HepG2 (cell line): ENCODE measurements at regions not wholly inside any gene's neighbourhood (a gene's known extent, or its start where the extent isn't known, plus 50 kb on each side); places are given as distances from the start of the nearest gene placed in this dataset.

ENCODE experiments used
- ATAC-seq: fragments of 200-7000 bp; cut with Tn5 transposase; 3 replicates; pipeline ENCODE4 v1.9.1; 2020; ENCODE audit warnings: mild to moderate bottlenecking, moderate library complexity
- BruUV-seq: library from RNA; stranded (reverse); fragments of 400-500 nt; replicated peaks from 2 replicates; lab custom pipeline; 2021; lab: Mats Ljungman, UMichigan
- CTCF ChIA-PET: fragments of 300-600 bp; formaldehyde crosslinking; extraction: SDS; loops from one replicate; lab custom pipeline; 2021; ENCODE audit warnings: low total read pairs, inconsistent platforms, low intra/inter-chr PET ratio; lab: Yijun Ruan, JAX
- POLR2A ChIA-PET: fragments of 350-600 bp; sonication (Branson Sonifier 250); formaldehyde crosslinking; loops from one replicate; lab custom pipeline; 2020; ENCODE audit warnings: antibody characterized with exemption, inconsistent platforms; lab: Yijun Ruan, JAX
- DNase-seq: peaks from one replicate; pipeline ENCODE4 v3.0.0-alpha.2; 2015; ENCODE audit warnings: low spot score
- FAIRE-seq: peaks from 3 replicates; lab custom pipeline; 2011; peaks lifted over from hg19 to GRCh38; lab: Jason Lieb, UNC
- H2AFZ ChIP-seq: one replicate; pipeline ENCODE4 v1.6.1; 2011; ENCODE audit warnings: low read length, inconsistent platforms
- H3K27ac ChIP-seq: fragments of 300-600 bp; 3 replicates; pipeline ENCODE4 v1.8.0; 2011; ENCODE audit warnings: mixed run types, mild to moderate bottlenecking, mixed read lengths, low read length, inconsistent platforms; ENCODE audit not compliant: insufficient read depth; ENCODE audit errors: extremely low read length
- H3K27me3 ChIP-seq, 2 experiments: fragments of 200-600 bp in 1 of 2; 2 replicates in 1 of 2; 3 replicates in 1 of 2; pipeline versions ENCODE4 v1.6.0 to v1.8.0; 2011; ENCODE audit warnings: low read length in 2 of 2, mild to moderate bottlenecking in 2 of 2, moderate library complexity in 2 of 2, inconsistent platforms in 1 of 2; ENCODE audit not compliant: insufficient read depth in 2 of 2, control insufficient read depth in 1 of 2
- H3K36me3 ChIP-seq, 2 experiments: fragments of 200-600 bp in 1 of 2; replicated peaks in 1 of 2; 2 replicates in 1 of 2; 3 replicates in 1 of 2; pipeline versions ENCODE4 v1.5.1 to v1.8.0; 2011; ENCODE audit warnings: low read length in 2 of 2, inconsistent platforms in 1 of 2; ENCODE audit not compliant: insufficient read depth in 2 of 2, control insufficient read depth in 1 of 2
- H3K4me1 ChIP-seq: 2 replicates; pipeline ENCODE4 v1.5.1; 2012; ENCODE audit warnings: low read length, inconsistent platforms; ENCODE audit not compliant: insufficient read depth
- H3K4me2 ChIP-seq: 2 replicates; pipeline ENCODE4 v1.6.0; 2011; ENCODE audit warnings: low read depth, low read length, inconsistent platforms
- H3K4me3 ChIP-seq, 3 experiments: fragments of 200-600 bp in 1 of 3; sonication (generic), shearing (Covaris generic) in 1 of 3; replicated peaks in 1 of 3; 2 replicates each; pipeline ENCODE4 v1.5.1; 2011 to 2016; ENCODE audit warnings: low read length in 3 of 3, inconsistent platforms in 2 of 3, low read depth in 2 of 3, mild to moderate bottlenecking in 2 of 3, control low read depth in 1 of 3, mixed read lengths in 1 of 3; ENCODE audit not compliant: insufficient read depth in 1 of 3
- H3K79me2 ChIP-seq: one replicate; pipeline ENCODE4 v1.6.1; 2011; ENCODE audit warnings: low read length, inconsistent platforms; ENCODE audit not compliant: insufficient read depth
- H3K9ac ChIP-seq: 2 replicates; pipeline ENCODE4 v1.6.0; 2011; ENCODE audit warnings: mild to moderate bottlenecking, low read depth, low read length, inconsistent platforms; ENCODE audit not compliant: insufficient read depth
- H3K9me3 ChIP-seq: 2 replicates; pipeline ENCODE4 v1.5.1; 2012; ENCODE audit warnings: mild to moderate bottlenecking, low read length
- H4K20me1 ChIP-seq: 2 replicates; pipeline ENCODE4 v1.6.0; 2011; ENCODE audit warnings: inconsistent platforms, mild to moderate bottlenecking, low read length, moderate library complexity; ENCODE audit not compliant: insufficient read depth
- ADNP ChIP-seq: sonication (generic); formaldehyde crosslinking; IDR thresholded peaks from 2 replicates; pipeline ENCODE4 v1.4.0; 2020; ENCODE audit warnings: missing genetic modification reagents
- ARNT2 ChIP-seq: sonication (generic); formaldehyde crosslinking; IDR thresholded peaks from 2 replicates; pipeline ENCODE4 v1.8.0; 2022; ENCODE audit warnings: mild to moderate bottlenecking, low read depth, missing genetic modification reagents, moderate library complexity
- CAMTA2 ChIP-seq: sonication (generic); formaldehyde crosslinking; IDR thresholded peaks from 2 replicates; pipeline ENCODE4 v1.4.0; 2020; ENCODE audit warnings: mild to moderate bottlenecking, missing genetic modification reagents, borderline replicate concordance
- CCAR2 ChIP-seq: fragments of 200-400 bp; formaldehyde crosslinking; optimal IDR thresholded peaks from 2 replicates; pipeline ENCODE3; 2018; ENCODE audit warnings: low read depth, mild to moderate bottlenecking, low read length, moderate library complexity
- HIVEP1 ChIP-seq: sonication (generic); formaldehyde crosslinking; IDR thresholded peaks from 2 replicates; pipeline ENCODE4 v1.4.0; 2020; ENCODE audit warnings: mild to moderate bottlenecking, missing genetic modification reagents
- KDM6A ChIP-seq: IDR thresholded peaks from 2 replicates; pipeline ENCODE4 v1.6.1; 2016; ENCODE audit warnings: low read depth
- MIER3 ChIP-seq: IDR thresholded peaks from 2 replicates; pipeline ENCODE4 v1.6.1; 2016; ENCODE audit warnings: missing compliant biosample characterization, borderline replicate concordance
- RBAK ChIP-seq: sonication (generic); formaldehyde crosslinking; IDR thresholded peaks from 2 replicates; pipeline ENCODE4 v1.5.1; 2020; ENCODE audit warnings: mild to moderate bottlenecking, missing genetic modification reagents
- SALL2 ChIP-seq: sonication (generic); formaldehyde crosslinking; IDR thresholded peaks from 2 replicates; pipeline ENCODE4 v1.8.1; 2023; ENCODE audit warnings: mild to moderate bottlenecking, missing genetic modification reagents, inconsistent platforms
- TBP ChIP-seq: sonication (generic); formaldehyde crosslinking; IDR thresholded peaks from 2 replicates; pipeline ENCODE4 v1.5.0; 2020; ENCODE audit warnings: missing genetic modification reagents
- ZFYVE20 ChIP-seq: sonication (generic); formaldehyde crosslinking; IDR thresholded peaks from 2 replicates; pipeline ENCODE4 v1.8.0; 2023; ENCODE audit warnings: low read depth, mild to moderate bottlenecking, moderate library complexity, missing genetic modification reagents, borderline replicate concordance
- WGBS: methylation state at CpG from one replicate; pipeline ENCODE4 v1.1.6; 2017; ENCODE audit warnings: low lambda C conversion rate; 5-methylcytosine and 5-hydroxymethylcytosine counted together
- in situ Hi-C: cut with HindIII; loops from 2 replicates; pipeline ENCODE4 v1.10.0; 2017; ENCODE audit warnings: low pct_unique_long_range_greater_than_20kb; ENCODE audit not compliant: extremely low pct_ligation_motif_present
- intact Hi-C: fragments of 100-400 bp; cut with micrococcal nuclease; formaldehyde crosslinking; loops from one replicate; pipeline ENCODE4 v1.10.0; 2022; ENCODE audit not compliant: unreplicated experiment
- TF ChIP-seq, protein P1 (sequence below): IDR thresholded peaks from 2 replicates; pipeline ENCODE4 v1.6.1; 2016; ENCODE audit warnings: low read depth, control low read depth
- TF ChIP-seq, protein P2 (sequence below): sonication (generic); formaldehyde crosslinking; IDR thresholded peaks from 2 replicates; pipeline ENCODE4 v1.5.1; 2020; ENCODE audit warnings: missing genetic modification reagents, mild to moderate bottlenecking, borderline replicate concordance
- TF ChIP-seq, protein P3 (sequence below): sonication (generic); formaldehyde crosslinking; IDR thresholded peaks from 2 replicates; pipeline ENCODE4 v1.8.1; 2023; ENCODE audit warnings: mild to moderate bottlenecking, inconsistent platforms, moderate library complexity, missing genetic modification reagents, borderline replicate concordance
- TF ChIP-seq, protein P4 (sequence below): sonication (generic); formaldehyde crosslinking; conservative IDR thresholded peaks from 2 replicates; pipeline ENCODE4 v1.8.1; 2023; ENCODE audit warnings: missing genetic modification reagents
- TF ChIP-seq, protein P5 (sequence below): sonication (generic); formaldehyde crosslinking; conservative IDR thresholded peaks from 2 replicates; pipeline ENCODE4 v1.5.0; 2020; ENCODE audit warnings: missing genetic modification reagents

DNA sequence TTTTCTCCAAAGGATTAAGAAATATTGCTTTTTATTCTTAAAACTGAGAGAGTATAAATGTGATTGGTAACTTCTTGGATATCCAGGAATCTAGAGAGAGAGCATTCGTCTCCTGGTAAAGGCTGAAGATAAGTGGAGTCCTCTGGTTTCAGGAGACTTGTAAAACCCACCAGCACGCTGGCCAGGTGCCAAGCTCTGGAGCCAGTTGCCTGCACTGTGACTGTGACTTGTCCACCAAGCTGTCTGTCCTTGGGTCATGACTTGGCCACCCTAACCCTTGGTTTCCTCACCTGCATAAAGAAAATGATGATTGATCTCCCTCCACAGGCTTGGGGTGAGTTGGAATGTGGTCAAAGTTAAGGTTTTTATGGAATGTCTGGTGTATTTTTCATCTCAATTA, 185.4 kb upstream of the NCKAP5 start:
- 5% methylated on average over 2 of the region's 2 CpGs for WGBS
- POLR2A ChIA-PET = no interaction called here

More for the DNA sequence above, 185.4 kb upstream of the NCKAP5 start:
- H3K4me2 ChIP-seq = no peak overlapping the region
- BruUV-seq = no TSS peak
- H3K27me3 ChIP-seq = no peaks in the 10 kb centered on the region
- no peak overlapping the region for H3K27ac ChIP-seq
- H3K36me3 ChIP-seq = no peaks in the 10 kb centered on the region
- no peak overlapping the region for H3K4me3 ChIP-seq
- intact Hi-C loops (no loop called here), in situ Hi-C loops (no loop called here)
- FAIRE-seq (no peak), DNase-seq (no peak), ATAC-seq (no peak)
- H3K4me1 ChIP-seq = no peaks in the 10 kb centered on the region
- no peak overlapping the region for H3K9ac ChIP-seq
- H3K9me3 ChIP-seq = no peaks in the 10 kb centered on the region
- TF ChIP-seq HIVEP1 (CRISPR knock-in tag) (no peak), ARNT2 (CRISPR knock-in tag) (no peak), RBAK (CRISPR knock-in tag) (no peak), KDM6A (CRISPR knock-in tag) (no peak), SALL2 (no peak), ZFYVE20 (CRISPR knock-in tag) (no peak), MIER3 (no peak), TBP (CRISPR knock-in tag) (no peak), ADNP (CRISPR knock-in tag) (no peak), CAMTA2 (CRISPR knock-in tag) (no peak), CCAR2 (no peak)
- TF ChIP-seq, protein P1, sequence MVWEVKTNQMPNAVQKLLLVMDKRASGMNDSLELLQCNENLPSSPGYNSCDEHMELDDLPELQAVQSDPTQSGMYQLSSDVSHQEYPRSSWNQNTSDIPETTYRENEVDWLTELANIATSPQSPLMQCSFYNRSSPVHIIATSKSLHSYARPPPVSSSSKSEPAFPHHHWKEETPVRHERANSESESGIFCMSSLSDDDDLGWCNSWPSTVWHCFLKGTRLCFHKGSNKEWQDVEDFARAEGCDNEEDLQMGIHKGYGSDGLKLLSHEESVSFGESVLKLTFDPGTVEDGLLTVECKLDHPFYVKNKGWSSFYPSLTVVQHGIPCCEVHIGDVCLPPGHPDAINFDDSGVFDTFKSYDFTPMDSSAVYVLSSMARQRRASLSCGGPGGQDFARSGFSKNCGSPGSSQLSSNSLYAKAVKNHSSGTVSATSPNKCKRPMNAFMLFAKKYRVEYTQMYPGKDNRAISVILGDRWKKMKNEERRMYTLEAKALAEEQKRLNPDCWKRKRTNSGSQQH (CRISPR knock-in tag) = no peak
- TF ChIP-seq, protein P2, sequence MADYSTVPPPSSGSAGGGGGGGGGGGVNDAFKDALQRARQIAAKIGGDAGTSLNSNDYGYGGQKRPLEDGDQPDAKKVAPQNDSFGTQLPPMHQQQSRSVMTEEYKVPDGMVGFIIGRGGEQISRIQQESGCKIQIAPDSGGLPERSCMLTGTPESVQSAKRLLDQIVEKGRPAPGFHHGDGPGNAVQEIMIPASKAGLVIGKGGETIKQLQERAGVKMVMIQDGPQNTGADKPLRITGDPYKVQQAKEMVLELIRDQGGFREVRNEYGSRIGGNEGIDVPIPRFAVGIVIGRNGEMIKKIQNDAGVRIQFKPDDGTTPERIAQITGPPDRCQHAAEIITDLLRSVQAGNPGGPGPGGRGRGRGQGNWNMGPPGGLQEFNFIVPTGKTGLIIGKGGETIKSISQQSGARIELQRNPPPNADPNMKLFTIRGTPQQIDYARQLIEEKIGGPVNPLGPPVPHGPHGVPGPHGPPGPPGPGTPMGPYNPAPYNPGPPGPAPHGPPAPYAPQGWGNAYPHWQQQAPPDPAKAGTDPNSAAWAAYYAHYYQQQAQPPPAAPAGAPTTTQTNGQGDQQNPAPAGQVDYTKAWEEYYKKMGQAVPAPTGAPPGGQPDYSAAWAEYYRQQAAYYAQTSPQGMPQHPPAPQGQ = no peak
- TF ChIP-seq, protein P3, sequence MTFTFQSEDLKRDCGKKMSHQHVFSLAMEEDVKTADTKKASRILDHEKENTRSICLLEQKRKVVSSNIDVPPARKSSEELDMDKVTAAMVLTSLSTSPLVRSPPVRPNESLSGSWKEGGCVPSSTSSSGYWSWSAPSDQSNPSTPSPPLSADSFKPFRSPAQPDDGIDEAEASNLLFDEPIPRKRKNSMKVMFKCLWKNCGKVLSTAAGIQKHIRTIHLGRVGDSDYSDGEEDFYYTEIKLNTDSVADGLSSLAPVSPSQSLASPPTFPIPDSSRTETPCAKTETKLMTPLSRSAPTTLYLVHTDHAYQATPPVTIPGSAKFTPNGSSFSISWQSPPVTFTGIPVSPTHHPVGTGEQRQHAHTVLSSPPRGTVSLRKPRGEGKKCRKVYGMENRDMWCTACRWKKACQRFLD (CRISPR knock-in tag) = no peak
- TF ChIP-seq, protein P4, sequence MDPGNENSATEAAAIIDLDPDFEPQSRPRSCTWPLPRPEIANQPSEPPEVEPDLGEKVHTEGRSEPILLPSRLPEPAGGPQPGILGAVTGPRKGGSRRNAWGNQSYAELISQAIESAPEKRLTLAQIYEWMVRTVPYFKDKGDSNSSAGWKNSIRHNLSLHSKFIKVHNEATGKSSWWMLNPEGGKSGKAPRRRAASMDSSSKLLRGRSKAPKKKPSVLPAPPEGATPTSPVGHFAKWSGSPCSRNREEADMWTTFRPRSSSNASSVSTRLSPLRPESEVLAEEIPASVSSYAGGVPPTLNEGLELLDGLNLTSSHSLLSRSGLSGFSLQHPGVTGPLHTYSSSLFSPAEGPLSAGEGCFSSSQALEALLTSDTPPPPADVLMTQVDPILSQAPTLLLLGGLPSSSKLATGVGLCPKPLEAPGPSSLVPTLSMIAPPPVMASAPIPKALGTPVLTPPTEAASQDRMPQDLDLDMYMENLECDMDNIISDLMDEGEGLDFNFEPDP (CRISPR knock-in tag) = no peak
- TF ChIP-seq, protein P5, sequence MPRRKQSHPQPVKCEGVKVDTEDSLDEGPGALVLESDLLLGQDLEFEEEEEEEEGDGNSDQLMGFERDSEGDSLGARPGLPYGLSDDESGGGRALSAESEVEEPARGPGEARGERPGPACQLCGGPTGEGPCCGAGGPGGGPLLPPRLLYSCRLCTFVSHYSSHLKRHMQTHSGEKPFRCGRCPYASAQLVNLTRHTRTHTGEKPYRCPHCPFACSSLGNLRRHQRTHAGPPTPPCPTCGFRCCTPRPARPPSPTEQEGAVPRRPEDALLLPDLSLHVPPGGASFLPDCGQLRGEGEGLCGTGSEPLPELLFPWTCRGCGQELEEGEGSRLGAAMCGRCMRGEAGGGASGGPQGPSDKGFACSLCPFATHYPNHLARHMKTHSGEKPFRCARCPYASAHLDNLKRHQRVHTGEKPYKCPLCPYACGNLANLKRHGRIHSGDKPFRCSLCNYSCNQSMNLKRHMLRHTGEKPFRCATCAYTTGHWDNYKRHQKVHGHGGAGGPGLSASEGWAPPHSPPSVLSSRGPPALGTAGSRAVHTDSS (CRISPR knock-in tag) = no peak
- no peaks in the 10 kb centered on the region for H3K79me2 ChIP-seq
- CTCF ChIA-PET = no interaction called here
- no peak overlapping the region for H2AFZ ChIP-seq
- no peaks in the 10 kb centered on the region for H4K20me1 ChIP-seq
